ENCODE measurements at regions not wholly inside any gene's neighbourhood (a gene's known extent, or its start where the extent isn't known, plus 50 kb on each side); places are given as distances from the start of the nearest gene placed in this dataset.

GRCh38 chr3:72113964-72114363 is 329.0 kb upstream of the PROK2 start:
- no peaks in the 10 kb centered on the region for H3K36me3 ChIP-seq
- 89% methylated on average over 3 of the region's 3 CpGs for WGBS (ENCODE audit: insufficient coverage, low coverage, low lambda C conversion rate, missing lambda C conversion rate)
- ATAC-seq (no peak), DNase-seq (no peak)
- H3K27ac ChIP-seq = no peak overlapping the region
- intact Hi-C loops (cut with DNase I) = no loop called here
- H3K9me3 ChIP-seq = no peaks in the 10 kb centered on the region
- H3K4me3 ChIP-seq = no peak overlapping the region
- TF ChIP-seq POLR2A (IDR thresholded peaks at IDR 0.05) (no peak), CTCF (IDR thresholded peaks at IDR 0.05) (no peak)
- H3K27me3 ChIP-seq = no peaks in the 10 kb centered on the region
- no peaks in the 10 kb centered on the region for H3K4me1 ChIP-seq

- DNase-seq (no peak), ATAC-seq (no peak)
- H3K36me3 ChIP-seq = no peaks in the 10 kb centered on the region
- no peaks in the 10 kb centered on the region for H3K9me3 ChIP-seq
- no peaks in the 10 kb centered on the region for H3K27me3 ChIP-seq
- H3K4me1 ChIP-seq = no peaks in the 10 kb centered on the region
- no peak for TF ChIP-seq POLR2A (IDR thresholded peaks at IDR 0.05)
- no peak for TF ChIP-seq CTCF (IDR thresholded peaks at IDR 0.05)
- intact Hi-C loops (cut with DNase I) = no loop called here
- WGBS (ENCODE audit: insufficient coverage, low coverage, low lambda C conversion rate, missing lambda C conversion rate) = 80% methylated on average over 1 of the region's 1 CpG
- no peak overlapping the region for H3K4me3 ChIP-seq
- H3K27ac ChIP-seq = no peak overlapping the region
Observed at GRCh38 chr3:72113564-72113963, 328.6 kb upstream of the PROK2 start.

GRCh38 chr3:72112435-72112834 is 327.5 kb upstream of the PROK2 start:
- intact Hi-C loops (cut with DNase I) = no loop called here
- ATAC-seq = no peak
- H3K9me3 ChIP-seq = no peaks in the 10 kb centered on the region

GRCh38 chr3:72111265-72112205 is 326.6 kb upstream of the PROK2 start:
- intact Hi-C loops (cut with DNase I) = no loop called here
- TF ChIP-seq CTCF (IDR thresholded peaks at IDR 0.05) = no peak
- TF ChIP-seq POLR2A (IDR thresholded peaks at IDR 0.05) = no peak
- no peaks in the 10 kb centered on the region for H3K27me3 ChIP-seq
- no peaks in the 10 kb centered on the region for H3K4me1 ChIP-seq
- DNase-seq (no peak), ATAC-seq (no peak)
- no peaks in the 10 kb centered on the region for H3K36me3 ChIP-seq
- no peaks in the 10 kb centered on the region for H3K9me3 ChIP-seq
- H3K4me3 ChIP-seq = no peak overlapping the region
- 87% methylated on average over 5 of the region's 7 CpGs for WGBS (ENCODE audit: insufficient coverage, low coverage, low lambda C conversion rate, missing lambda C conversion rate)
- no peak overlapping the region for H3K27ac ChIP-seq

More at GRCh38 chr3:72112435-72112834, 327.5 kb upstream of the PROK2 start:
- no peak for DNase-seq
- TF ChIP-seq CTCF (IDR thresholded peaks at IDR 0.05) = no peak
- TF ChIP-seq POLR2A (IDR thresholded peaks at IDR 0.05) = no peak
- 97% methylated on average over 3 of the region's 3 CpGs for WGBS (ENCODE audit: insufficient coverage, low coverage, low lambda C conversion rate, missing lambda C conversion rate)
- no peak overlapping the region for H3K27ac ChIP-seq
- H3K36me3 ChIP-seq = no peaks in the 10 kb centered on the region
- H3K4me1 ChIP-seq = no peaks in the 10 kb centered on the region
- H3K27me3 ChIP-seq = no peaks in the 10 kb centered on the region
- no peak overlapping the region for H3K4me3 ChIP-seq

Measured in right lobe of liver (tissue), 6 donors.